NCI-H1105 treated with DMSO at 0.1 percent for 48 hours (cell line): ENCODE measurements at regions not wholly inside any gene's neighbourhood (a gene's known extent, or its start where the extent isn't known, plus 50 kb on each side); places are given as distances from the start of the nearest gene placed in this dataset.
"Not testable (repeated sequence)": the region's sequence is repeated elsewhere in the genome, so short reads cannot be mapped to it uniquely, and the experiment has no call there.

Source experiments
- DNase-seq: peaks from one replicate; lab custom pipeline; 2025; lab: John Stamatoyannopoulos, UW

DNA sequence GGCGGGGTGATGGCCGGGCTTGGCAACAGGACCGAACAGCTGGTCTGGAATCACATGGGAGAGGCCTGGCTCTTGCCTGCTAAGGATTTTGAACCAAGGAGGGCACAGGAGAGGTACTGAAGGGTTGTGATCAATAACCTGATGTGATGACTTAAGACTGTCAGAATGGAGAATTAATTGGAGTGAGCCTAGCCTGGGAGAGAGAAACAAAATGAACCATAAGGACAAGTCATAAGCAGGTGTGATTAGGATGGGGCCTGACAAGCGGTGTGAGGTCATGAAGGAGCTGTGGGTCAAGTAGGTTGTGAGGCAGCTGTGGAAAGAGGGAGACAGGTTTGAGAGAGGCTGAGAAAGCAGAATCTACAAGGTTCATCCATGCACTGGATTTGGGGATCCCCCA lies 104.6 kb downstream of the MED10 start:
- no peak for DNase-seq

DNA sequence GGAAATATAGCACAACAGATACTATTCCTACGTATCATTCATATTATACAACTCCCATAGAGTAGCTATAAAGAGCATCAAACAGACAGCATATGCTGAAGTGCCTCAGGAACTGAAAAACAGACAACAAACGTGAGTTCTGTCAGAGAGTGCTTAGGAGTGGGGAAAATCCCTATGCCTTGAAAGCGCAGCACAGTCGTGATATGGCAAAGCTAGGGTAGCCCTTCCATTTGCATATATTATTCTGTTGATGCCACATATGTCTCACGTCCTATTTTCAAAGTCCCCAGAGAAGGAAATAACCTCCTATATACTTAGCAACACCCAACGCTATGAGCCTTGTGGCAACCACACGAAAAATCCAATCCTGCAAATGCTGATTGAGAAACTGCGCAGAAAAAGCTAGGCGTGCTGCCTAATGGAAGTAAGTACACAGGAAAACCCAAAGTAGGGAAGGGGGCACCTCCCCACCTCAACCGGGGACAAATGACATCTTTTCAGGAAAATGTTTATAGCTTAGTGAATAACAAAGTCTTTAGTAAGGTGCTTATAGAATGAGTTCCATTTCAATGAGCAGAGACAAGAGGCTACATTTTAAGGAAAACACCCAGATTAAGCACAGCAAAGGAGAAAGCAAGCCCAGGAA lies 105.1 kb downstream of the MED10 start:
- no peak for DNase-seq

DNA sequence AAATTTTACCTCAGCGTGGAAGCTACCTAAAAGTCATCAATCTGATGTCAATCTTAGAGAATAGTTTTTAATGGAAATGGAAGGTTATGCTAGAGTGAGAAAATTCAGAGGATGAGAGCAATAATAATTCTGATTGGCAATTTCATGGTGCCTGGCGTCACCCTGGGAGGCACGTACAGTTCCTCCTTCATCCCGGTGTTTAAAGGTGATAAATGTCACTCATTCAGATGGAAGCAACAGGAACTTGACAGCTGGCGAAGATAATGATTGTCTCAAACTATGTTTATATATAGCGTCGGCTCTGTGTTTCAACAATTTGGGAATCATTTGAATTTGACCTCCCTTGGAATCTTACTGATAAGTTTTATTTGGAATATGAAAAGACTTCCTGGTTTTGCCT lies 108.4 kb downstream of the MED10 start:
- no peak for DNase-seq

DNA sequence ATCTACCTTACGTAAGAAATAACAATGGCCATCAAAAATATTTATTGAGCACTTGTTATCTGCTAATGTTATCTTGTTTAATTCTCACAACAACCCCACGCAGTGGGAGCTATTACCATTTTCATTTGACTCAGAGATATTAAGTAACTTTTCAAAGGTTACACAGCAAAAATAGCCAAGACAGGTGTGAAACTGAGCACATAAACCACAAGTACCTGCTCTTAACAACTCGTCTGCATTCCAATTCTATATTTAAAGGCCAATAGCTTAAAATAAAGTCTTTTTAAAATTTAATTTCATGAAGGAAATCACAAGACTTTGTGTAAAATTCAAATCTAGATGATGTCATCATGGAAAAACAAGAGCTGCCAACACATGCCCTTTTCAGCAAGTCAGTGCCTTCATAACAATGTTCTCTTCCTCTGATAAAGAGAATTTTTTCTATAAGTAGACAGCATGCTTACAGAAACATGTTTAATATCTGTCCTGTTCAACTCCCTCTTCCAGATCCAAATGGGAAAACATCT lies 111.6 kb downstream of the MED10 start:
- DNase-seq = no peak

DNA sequence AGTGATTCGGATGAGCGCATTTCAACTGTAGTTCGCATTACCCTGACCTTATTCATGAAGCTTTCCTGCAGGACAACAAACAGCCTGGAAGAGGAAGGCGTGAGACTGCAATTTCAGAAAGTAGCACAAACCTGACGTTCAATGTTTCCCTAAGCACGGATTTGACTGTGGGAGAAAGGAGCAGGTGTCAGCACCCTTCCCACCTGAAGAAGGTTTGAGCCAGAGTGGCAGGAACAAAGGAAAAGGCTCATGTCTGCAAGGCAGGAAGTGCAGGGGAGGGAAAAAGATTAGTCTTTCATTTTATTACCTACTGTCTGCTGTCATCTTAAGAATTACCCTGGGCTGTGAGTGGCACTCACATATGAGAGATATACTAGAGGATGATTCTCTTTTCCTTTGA lies 114.0 kb downstream of the MED10 start:
- DNase-seq = no peak

DNA sequence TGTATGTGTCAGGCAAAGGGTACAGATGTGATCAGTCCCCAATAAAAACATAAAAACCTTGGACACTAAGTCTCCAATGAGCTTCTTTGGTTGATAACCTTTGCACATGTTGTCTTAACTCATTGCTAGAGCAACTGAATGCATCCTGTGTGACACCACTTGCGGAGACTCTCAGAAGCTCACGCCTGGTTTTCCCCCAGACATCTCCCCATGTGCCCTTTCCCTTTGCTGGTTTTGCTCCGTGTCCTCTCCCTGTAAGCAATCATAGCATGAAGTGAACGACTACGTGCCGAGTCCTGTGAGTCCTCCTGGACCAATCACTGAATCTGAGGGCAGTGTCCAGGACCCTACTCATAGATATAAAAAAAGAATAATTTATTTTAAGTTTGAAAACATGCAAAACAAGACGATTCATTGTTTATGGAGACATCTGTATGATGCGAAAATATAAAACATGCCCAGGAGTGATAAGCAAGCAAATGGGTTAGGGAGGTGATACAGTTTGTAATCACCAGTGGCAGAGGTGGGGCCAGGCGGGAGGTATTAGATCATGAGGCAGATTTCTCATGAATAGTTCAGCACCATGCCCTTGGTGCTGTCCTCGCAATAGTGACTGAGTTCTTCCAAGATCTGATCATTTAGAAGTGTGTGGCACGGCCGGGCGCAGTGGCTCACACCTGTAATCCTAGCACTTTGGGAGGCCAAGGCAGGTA lies 115.5 kb downstream of the MED10 start:
- DNase-seq = no peak

DNA sequence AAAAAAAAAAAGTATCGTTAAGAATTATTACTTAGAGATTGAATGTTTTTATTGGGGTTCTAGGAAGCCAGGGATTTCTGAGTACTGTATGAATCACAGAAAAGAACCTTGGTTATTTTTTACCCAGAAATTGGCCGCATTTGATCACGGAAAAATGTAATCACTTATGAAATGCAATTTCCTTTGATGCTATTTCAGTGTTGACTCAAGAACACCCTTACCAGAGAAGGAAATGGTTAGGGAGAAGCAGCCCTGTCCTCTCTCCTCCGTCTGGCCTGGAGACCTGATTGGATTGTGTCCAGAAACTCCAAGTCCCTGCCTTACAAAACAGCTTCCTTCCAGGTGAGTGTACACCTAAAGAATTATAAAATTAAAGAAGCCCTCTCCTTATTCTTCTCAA lies 116.7 kb downstream of the MED10 start:
- DNase-seq = no peak

DNA sequence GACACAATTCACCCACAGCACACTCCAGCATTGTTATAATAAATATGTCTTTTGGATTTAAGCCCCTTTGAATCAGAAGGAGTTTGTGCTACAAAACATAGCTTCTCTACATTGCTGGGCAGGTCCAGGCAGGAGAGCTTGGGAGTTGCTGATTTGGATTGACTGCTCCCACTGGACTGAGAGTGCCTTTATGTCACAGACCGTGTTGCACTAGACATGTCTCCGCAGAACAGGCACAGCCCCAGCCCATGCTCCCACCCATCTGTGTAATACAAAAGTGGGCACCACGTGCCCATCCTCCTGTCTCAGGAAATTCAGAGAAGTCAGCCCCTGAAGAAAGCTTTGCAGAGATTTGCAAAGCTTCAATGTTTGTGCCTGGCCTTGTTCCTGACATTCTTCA lies 117.1 kb downstream of the MED10 start:
- no peak for DNase-seq

DNA sequence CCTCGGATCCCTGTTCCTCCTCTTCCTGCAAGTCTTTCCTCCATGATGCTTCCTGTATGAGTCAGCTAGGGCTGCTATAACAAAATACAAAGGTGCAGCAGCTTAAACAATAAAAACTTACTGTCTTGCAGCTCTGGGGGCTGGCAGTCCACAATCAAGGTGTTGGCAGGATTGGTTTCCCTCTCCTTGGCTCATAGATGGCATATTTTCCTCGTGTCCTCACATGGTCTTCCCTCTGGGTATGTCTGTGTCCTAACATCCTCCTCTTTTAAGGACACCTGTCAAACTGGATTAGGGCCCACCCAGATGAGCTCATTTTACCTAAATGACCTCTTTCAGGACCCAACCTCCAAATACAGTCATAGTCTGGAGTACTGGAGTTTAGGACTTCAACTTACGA lies 117.5 kb downstream of the MED10 start:
- no peak for DNase-seq

DNA sequence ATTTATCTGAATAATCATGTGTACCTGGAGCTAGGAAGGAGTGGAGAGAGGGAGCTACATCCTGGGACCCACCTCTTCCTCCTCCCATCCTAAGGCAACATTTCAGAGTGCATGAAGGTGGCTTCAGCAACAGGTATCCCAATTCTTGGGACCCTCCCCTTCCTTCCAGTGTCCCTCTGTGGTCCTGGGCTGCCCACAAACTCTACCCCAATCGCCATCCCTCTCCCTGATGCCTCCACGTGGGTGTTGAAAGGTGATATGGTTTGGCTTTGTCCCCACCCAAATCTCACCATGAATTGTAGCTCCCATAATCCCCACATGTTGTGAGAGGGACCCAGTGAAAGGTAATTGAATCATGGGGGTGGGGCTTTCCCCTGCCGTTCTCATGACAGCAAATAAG lies 121.4 kb downstream of the MED10 start:
- DNase-seq = no peak

DNA sequence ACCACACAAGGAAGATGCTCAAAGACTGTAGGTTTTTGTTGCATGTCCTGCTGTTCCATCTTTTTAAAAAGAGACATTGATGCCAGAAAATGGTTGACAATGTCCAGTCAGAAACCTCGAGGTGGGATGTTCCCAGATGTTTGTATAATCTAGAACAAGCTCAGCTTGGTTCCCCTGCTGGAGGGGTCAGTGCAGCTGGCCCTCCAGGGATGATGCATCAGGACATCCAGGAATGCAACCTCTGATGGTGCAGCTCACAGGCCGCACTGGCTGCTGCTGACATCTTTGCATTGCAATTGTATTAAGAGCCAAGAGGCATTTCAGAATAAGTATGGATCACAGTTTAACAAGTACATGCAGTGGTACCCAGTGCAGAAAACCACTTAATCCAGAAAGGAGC lies 122.4 kb downstream of the MED10 start:
- no peak for DNase-seq

DNA sequence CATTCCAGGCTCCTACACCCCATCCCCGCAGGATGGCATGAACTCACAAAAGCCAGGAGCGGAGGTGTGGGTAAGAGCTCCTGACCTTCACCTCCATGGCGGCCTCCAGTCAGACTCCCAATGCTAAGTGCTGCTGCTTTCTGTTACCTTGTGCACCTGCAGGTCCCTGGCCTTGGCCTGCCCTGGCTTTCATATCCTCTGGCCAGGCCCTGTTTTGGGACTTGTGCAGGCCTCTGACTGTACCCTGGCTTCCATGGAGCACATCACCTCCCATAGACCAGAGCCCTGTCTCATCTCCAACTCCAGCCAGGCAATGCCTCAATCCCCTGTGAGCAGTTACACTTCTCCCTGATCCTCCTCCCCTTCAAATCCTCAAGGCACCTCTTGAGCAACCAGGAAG lies 124.5 kb downstream of the MED10 start:
- no peak for DNase-seq

DNA sequence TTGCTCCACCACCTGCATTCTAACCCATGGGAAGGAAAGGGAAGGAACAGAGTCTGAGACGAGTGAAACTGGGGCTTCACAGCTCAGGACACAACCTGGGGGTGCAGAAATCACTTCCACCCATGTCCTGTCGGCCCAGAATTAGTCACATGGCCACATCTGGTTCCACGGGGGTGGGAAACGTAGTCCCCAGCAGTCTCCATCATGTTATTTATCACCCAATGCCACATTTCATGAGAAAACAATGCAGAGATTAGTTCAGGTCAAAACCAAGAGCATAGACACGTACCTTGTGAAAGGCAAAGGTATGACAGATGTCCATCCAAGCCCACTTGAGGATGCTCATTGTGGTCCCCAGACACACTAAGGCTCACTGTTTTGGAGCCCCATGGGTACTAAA lies 125.1 kb downstream of the MED10 start:
- no peak for DNase-seq

DNA sequence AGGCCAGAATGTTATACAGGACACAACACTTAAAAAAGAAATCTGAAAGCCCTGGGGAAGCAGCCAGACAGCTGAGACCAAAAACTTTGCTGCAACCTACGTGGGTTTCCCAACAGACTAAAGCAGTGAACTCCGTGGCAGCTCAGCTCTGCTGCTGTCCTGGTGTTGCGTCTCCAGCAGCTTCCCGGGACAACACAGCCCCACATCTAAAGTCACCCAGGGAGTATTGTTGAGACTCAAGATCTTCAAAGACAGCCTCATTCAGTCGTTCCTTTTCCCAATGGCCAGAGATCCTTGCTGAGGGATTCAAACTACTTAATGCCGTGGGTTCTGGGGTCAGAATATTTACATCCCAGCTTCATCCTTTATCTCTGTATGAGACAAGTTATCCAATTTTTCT lies 125.8 kb downstream of the MED10 start:
- DNase-seq = no peak

DNA sequence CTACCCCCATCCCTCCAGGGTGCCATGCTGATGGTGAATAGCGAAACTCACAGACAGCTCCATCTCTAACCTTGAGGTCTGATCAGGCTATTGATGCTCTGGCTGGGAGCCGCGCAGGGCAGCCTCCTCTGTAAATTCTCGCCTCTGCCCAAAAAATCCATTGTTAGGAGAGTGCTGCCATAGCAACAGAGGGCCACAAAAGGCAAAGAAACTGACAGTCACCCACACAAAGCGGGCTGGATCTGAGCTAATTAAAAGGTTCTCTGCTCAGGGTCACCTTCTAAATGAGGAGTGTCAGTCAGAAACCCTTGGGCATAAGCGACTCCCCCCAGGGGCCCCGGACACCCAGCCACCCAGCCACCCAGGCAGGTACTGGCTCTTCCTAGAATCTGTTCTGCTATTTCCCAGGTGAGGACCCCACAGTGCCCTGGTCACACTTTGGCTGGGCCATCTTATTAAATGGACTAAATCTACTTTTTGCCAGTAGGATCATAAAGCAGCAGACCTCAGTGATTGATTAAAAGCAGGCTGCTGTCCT lies 126.7 kb downstream of the MED10 start:
- no peak for DNase-seq

DNA sequence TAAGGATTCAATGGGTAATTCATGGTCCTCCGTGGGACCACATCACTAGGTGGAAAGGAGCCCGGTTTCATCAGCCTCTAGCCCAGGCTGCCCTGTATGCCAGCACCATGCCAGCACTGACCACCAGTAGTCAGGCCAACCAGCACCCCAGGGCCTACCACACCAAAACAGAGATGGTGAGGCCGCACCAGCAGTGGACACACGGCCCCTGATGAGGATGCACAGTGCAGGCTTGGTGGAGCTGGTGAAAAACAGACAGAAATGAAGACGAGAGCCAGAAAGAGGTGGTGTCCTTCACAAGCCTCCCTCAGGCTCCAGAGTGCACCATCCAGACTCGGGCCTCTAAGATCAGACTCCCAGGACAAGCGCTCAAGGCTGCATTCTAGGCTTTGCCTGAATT lies 128.2 kb downstream of the MED10 start:
- DNase-seq = no peak

DNA sequence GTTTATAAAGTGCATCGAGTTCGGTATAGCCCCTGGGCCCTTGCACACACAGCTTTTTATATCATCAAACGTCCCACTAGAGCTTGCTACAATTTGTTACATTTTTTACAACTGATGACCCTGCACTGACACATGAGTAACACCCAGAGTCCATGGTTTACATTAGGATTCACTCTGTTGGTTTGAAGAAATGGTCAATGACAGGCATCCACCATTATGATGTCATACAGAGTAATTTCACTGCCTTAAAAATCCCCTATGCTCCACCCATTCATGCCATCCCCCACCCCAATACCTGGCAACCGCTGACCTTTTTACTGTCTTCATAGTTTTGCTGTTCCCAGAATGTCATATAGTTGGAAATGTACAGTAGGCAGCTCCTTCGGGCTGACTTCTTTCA lies 130.2 kb downstream of the MED10 start:
- no peak for DNase-seq

DNA sequence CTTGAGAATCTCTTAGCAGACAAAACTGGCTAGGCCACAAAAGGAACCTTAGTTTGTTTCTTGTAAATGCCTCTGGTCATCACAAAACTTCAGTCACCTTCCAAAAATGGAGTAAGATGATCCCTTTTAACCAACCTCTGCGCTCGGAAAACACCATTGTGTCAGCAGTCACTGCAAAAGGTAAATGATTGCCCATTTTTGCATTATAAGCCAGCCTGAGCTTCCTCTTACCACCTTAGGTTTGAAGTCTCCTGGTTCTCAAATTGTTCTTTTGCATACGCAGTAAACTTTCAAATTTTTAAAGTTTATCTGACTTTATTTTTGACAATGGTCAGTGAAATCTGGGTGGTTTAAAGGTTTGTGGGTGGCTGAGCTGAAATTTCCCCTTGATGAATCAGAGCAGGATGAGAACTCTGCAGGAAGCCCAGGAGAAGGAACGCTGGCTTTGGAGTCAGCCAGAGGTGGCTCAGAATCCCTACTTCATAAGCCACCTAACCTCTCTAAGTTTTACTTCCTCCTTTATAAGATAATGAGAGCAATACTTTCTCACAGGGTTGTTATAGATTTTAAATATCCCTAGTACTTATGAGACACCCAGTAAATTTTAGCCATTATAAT lies 131.4 kb downstream of the MED10 start:
- no peak for DNase-seq

DNA sequence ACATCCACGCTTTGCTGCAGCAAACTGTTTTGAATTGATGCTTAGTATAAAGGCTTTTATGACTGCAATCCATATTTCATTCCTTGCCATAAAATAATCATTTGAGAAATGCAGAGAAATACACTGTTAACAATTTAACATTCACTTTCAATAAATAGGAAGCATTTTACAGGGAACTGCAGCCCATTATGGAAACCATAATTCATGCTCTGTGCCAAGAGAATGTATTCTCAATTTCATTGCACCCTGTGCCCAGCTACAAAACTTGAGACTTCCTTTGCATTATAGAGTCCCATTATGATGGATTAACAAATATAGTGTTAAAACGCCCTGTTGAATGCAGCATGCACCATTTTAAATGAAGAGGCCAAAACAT lies 134.0 kb downstream of the MED10 start:
- no peak for DNase-seq

DNA sequence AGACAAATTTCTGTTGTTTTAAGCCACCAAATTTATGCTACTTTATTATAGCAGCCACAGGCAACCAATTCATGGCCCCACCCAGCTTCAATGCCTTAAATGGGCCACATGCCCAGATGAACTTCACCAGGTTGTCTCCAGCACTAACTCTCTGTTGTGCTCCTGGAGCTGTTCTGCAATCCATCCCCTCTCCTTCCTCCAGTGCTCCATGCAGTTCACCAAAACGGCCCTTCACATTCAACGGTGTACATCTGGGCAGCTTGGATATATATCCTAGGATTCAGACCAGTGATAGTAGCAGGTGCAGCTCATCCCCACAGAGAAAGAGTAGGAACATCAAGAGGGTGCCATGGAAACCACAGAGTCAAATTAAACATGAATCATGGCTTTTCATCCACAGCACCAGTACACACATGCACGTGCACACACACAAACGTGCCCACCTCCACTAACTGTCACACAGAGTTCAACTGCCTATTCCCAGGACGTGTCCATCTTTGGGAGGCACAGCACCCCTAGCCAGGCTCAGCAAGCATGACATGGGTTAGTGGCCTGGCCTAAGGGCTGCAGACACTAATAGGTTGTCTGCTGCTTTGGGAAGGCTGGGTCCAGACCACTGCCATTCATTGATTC lies 134.5 kb downstream of the MED10 start:
- no peak for DNase-seq

DNA sequence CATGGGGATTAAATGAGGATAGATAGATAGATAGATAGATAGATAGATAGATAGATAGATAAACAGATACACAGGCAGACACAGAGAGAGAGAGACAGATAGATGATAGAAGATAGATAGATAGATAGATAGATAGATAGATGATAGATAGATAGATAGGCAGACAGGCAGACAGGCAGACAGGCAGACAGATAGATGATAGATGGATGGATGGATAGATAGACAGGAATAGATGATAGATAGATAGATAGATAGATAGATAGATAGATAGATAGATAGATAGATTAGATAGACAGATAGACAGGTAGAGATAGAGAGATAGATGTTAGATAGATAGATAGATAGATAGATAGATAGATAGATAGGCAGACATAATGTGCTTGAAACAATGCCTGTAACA lies 137.3 kb downstream of the MED10 start:
- DNase-seq = not testable (repeated sequence)

DNA sequence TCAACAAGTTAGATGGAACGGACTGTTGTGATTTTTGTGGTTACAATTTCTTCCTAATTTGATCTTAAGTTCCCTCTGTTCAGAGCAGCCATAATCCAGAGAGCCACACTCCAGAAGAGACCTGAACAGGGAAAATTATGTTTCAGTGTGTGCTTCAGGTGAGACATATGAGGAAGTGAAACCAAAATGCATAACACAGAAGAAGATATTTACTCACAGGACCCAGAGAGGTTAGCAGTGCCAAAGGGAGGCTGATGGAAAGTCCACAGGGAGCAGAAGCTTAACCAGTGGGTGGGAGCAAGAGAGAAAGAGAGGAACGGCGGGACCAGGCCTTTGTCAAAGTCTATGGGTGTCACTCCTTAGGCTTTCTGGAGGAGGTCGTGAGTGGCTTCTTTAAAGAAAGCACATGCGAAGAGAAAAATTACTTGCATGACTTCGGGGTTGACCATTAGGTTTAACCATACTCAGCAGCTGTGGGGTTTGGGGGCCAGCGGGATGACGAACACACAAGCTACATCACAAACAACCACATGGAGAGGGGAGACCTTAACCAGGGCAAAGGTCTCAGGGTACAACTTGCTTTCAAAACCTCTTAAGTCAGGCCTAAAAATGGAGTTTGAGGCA lies 141.4 kb downstream of the MED10 start:
- DNase-seq = no peak
